Body of pancreas (tissue), 4 donors: ENCODE measurements at regions not wholly inside any gene's neighbourhood (a gene's known extent, or its start where the extent isn't known, plus 50 kb on each side); places are given as distances from the start of the nearest gene placed in this dataset.

Experiments used
- ATAC-seq: fragments of 150-250 bp; one replicate; pipeline ENCODE4 v1.9.1; 2016
- DNase-seq, 4 donors: peaks; one replicate each; pipeline ENCODE4 v3.0.0-alpha.2; 2019
- H3K27ac ChIP-seq, 4 donors: fragments of 200-600 bp; sonication (generic); 1 replicate in 3 of 4; 2 replicates in 1 of 4; pipeline versions ENCODE4 v1.5.1 to v1.6.1; 2016 to 2019; ENCODE audit warnings: mild to moderate bottlenecking in 1 of 4, mixed read lengths in 1 of 4, moderate library complexity in 1 of 4
- H3K27me3 ChIP-seq, 2 donors: fragments of 200-600 bp; sonication (generic); one replicate each; pipeline ENCODE4 v1.6.0; 2016; ENCODE audit warnings: mild to moderate bottlenecking in 1 of 2
- H3K36me3 ChIP-seq, 2 donors: fragments of 200-600 bp; sonication (generic); replicated peaks in 1 of 2; 2 replicates each; pipeline ENCODE4 v1.5.1; 2016; ENCODE audit warnings: low read depth in 2 of 2; ENCODE audit not compliant: insufficient read depth in 1 of 2
- H3K4me1 ChIP-seq: fragments of 200-600 bp; sonication (generic); one replicate; pipeline ENCODE4 v1.6.0; 2016
- H3K4me3 ChIP-seq, 2 donors: fragments of 200-600 bp; sonication (generic); 1 replicate in 1 of 2; 2 replicates in 1 of 2; pipeline ENCODE4 v1.5.1; 2016 to 2019
- H3K9me3 ChIP-seq, 3 donors: fragments of 200-600 bp; sonication (generic); 1 replicate in 2 of 3; 2 replicates in 1 of 3; pipeline ENCODE4 v1.5.1; 2016
- POLR2A ChIP-seq, 3 donors: fragments of 450-650 bp; IDR thresholded peaks; one replicate each; pipeline ENCODE4 v1.6.1; 2016; ENCODE audit warnings: antibody characterized with exemption in 3 of 3, mild to moderate bottlenecking in 2 of 3
- WGBS, 2 donors: methylation state at CpG; one replicate each; pipeline ENCODE4 v1.1.5; 2017; 5-methylcytosine and 5-hydroxymethylcytosine counted together
- intact Hi-C: fragments of 100-400 bp; cut with DNase I; formaldehyde crosslinking; loops from one replicate; pipeline ENCODE4 v1.15.1; 2023
- TF ChIP-seq, protein P1 (sequence below), 7 experiments: fragments of 450-650 bp in 4 of 7; fragments of 200-600 bp in 3 of 7; sonication (generic) in 3 of 7; IDR thresholded peaks; one replicate each; pipeline ENCODE4 v1.5.1; 2016 to 2019; ENCODE audit warnings: antibody characterized with exemption in 7 of 7

- no peaks in the 10 kb centered on the region for H3K4me1 ChIP-seq
- ATAC-seq = no peak
- H3K9me3 ChIP-seq = no peaks in the 10 kb centered on the region
- H3K27me3 ChIP-seq = no peaks in the 10 kb centered on the region
- H3K36me3 ChIP-seq = no peaks in the 10 kb centered on the region
- H3K4me3 ChIP-seq = no peak overlapping the region
- H3K27ac ChIP-seq = no peak overlapping the region
- no peak for DNase-seq
- 39 to 51% methylated on average over 7 of the region's 7 CpGs for WGBS, 2 donors
- intact Hi-C loops = no loop called here
- TF ChIP-seq POLR2A (IDR thresholded peaks at IDR 0.05) = no peak
- TF ChIP-seq, protein P1, sequence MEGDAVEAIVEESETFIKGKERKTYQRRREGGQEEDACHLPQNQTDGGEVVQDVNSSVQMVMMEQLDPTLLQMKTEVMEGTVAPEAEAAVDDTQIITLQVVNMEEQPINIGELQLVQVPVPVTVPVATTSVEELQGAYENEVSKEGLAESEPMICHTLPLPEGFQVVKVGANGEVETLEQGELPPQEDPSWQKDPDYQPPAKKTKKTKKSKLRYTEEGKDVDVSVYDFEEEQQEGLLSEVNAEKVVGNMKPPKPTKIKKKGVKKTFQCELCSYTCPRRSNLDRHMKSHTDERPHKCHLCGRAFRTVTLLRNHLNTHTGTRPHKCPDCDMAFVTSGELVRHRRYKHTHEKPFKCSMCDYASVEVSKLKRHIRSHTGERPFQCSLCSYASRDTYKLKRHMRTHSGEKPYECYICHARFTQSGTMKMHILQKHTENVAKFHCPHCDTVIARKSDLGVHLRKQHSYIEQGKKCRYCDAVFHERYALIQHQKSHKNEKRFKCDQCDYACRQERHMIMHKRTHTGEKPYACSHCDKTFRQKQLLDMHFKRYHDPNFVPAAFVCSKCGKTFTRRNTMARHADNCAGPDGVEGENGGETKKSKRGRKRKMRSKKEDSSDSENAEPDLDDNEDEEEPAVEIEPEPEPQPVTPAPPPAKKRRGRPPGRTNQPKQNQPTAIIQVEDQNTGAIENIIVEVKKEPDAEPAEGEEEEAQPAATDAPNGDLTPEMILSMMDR (IDR thresholded peaks at IDR 0.05) = no peak
Observed at GRCh38 chr4:162406637-162407365, 243.0 kb upstream of the FSTL5 start.

GRCh38 chr4:162403932-162404331 is 240.1 kb upstream of the FSTL5 start:
- H3K4me3 ChIP-seq = no peak overlapping the region
- no peaks in the 10 kb centered on the region for H3K4me1 ChIP-seq
- 26 to 30% methylated on average over 1 of the region's 1 CpG for WGBS, 2 donors
- H3K36me3 ChIP-seq = no peaks in the 10 kb centered on the region
- H3K9me3 ChIP-seq = no peaks in the 10 kb centered on the region
- ATAC-seq (no peak), DNase-seq (no peak)
- intact Hi-C loops = no loop called here
- no peaks in the 10 kb centered on the region for H3K27me3 ChIP-seq
- no peak overlapping the region for H3K27ac ChIP-seq
- TF ChIP-seq, protein P1 (IDR thresholded peaks at IDR 0.05) = no peak
- no peak for TF ChIP-seq POLR2A (IDR thresholded peaks at IDR 0.05)

- no peak overlapping the region for H3K4me3 ChIP-seq
Observed at GRCh38 chr4:162403419-162403818, 239.6 kb upstream of the FSTL5 start.

DNA sequence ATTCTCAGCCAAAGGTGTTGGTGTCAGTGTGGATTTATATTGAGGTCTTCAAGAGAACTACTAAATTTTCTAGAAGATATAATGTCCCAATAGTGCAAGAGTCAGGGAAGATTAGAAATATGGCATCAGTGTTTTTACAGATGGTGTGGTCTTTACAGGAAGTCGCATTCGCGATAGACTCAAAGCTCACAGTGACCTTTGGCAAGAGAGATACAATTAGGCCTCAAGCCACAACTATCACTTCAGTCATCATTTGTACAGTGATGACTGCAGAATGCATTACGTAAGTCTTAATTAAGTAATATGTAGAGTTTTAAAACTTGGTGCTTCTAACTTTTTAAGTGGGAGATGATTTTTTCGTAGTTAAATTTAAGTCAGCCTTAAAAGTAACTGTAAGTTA is 237.2 kb upstream of the FSTL5 start:
- no peaks in the 10 kb centered on the region for H3K27me3 ChIP-seq
- H3K4me1 ChIP-seq = no peaks in the 10 kb centered on the region
- ATAC-seq = no peak
- TF ChIP-seq, protein P1 (IDR thresholded peaks at IDR 0.05) = no peak
- no peak for TF ChIP-seq POLR2A (IDR thresholded peaks at IDR 0.05)
- no peaks in the 10 kb centered on the region for H3K9me3 ChIP-seq
- no peak for DNase-seq
- H3K4me3 ChIP-seq = no peak overlapping the region
- H3K27ac ChIP-seq = no peak overlapping the region
- no peaks in the 10 kb centered on the region for H3K36me3 ChIP-seq
- 70 to 78% methylated on average over 5 of the region's 5 CpGs for WGBS, 2 donors
- intact Hi-C loops = no loop called here

More at GRCh38 chr4:162403419-162403818, 239.6 kb upstream of the FSTL5 start:
- Histone ChIP-seq H3K27ac (no peak overlapping the region), H3K36me3 (no peaks in the 10 kb centered on the region), H3K27me3 (no peaks in the 10 kb centered on the region), H3K9me3 (no peaks in the 10 kb centered on the region), H3K4me1 (no peaks in the 10 kb centered on the region)
- DNase-seq (no peak), ATAC-seq (no peak)
- TF ChIP-seq POLR2A (IDR thresholded peaks at IDR 0.05) = no peak
- TF ChIP-seq, protein P1 (IDR thresholded peaks at IDR 0.05) = no peak
- 51 to 56% methylated on average over 2 of the region's 2 CpGs for WGBS, 2 donors
- intact Hi-C loops = no loop called here

- H3K4me1 ChIP-seq = no peaks in the 10 kb centered on the region
- H3K4me3 ChIP-seq = no peak overlapping the region
- DNase-seq (no peak), ATAC-seq (no peak)
- WGBS, 2 donors = 37 to 39% methylated on average over 1 of the region's 1 CpG
- intact Hi-C loops = no loop called here
- H3K27me3 ChIP-seq = no peaks in the 10 kb centered on the region
- no peak overlapping the region for H3K27ac ChIP-seq
- TF ChIP-seq, protein P1 (IDR thresholded peaks at IDR 0.05) = no peak
- TF ChIP-seq POLR2A (IDR thresholded peaks at IDR 0.05) = no peak
- no peaks in the 10 kb centered on the region for H3K9me3 ChIP-seq
- no peaks in the 10 kb centered on the region for H3K36me3 ChIP-seq
Observed at GRCh38 chr4:162392946-162393345, 229.1 kb upstream of the FSTL5 start.
